HEK293 (cell line): ENCODE measurements at regions not wholly inside any gene's neighbourhood (a gene's known extent, or its start where the extent isn't known, plus 50 kb on each side); places are given as distances from the start of the nearest gene placed in this dataset.

Experiments used
- BCL11B ChIP-seq: fragments of 450-650 bp; formaldehyde crosslinking; IDR thresholded peaks from 2 replicates; pipeline ENCODE4 v1.5.1; 2016; ENCODE audit warnings: low read depth, missing biosample characterization, missing genetic modification characterization
- CTCF ChIP-seq: fragments of 450-650 bp; formaldehyde crosslinking; IDR thresholded peaks from 2 replicates; pipeline ENCODE4 v1.5.1; 2016; ENCODE audit warnings: missing biosample characterization, missing genetic modification characterization
- EGR2 ChIP-seq: fragments of 450-650 bp; formaldehyde crosslinking; IDR thresholded peaks from 2 replicates; pipeline ENCODE4 v1.5.1; 2016; ENCODE audit warnings: low read depth, missing biosample characterization, missing genetic modification characterization
- FEZF1 ChIP-seq: fragments of 450-650 bp; formaldehyde crosslinking; IDR thresholded peaks from 2 replicates; pipeline ENCODE4 v1.5.1; 2016; ENCODE audit warnings: missing biosample characterization, missing genetic modification characterization
- GFI1B ChIP-seq: fragments of 450-650 bp; formaldehyde crosslinking; IDR thresholded peaks from 2 replicates; pipeline ENCODE4 v1.5.1; 2016; ENCODE audit warnings: missing biosample characterization, missing genetic modification characterization
- GLI2 ChIP-seq: fragments of 450-650 bp; formaldehyde crosslinking; IDR thresholded peaks from 2 replicates; pipeline ENCODE4; 2017; ENCODE audit warnings: missing biosample characterization, missing genetic modification characterization, low read depth, borderline replicate concordance
- GLIS2 ChIP-seq: fragments of 450-650 bp; formaldehyde crosslinking; IDR thresholded peaks from 2 replicates; pipeline ENCODE4 v1.5.1; 2016; ENCODE audit warnings: missing biosample characterization, missing genetic modification characterization
- INSM2 ChIP-seq: fragments of 450-650 bp; formaldehyde crosslinking; IDR thresholded peaks from 2 replicates; pipeline ENCODE4 v1.5.1; 2016; ENCODE audit warnings: missing biosample characterization, missing genetic modification characterization
- KLF1 ChIP-seq: fragments of 450-650 bp; formaldehyde crosslinking; IDR thresholded peaks from 2 replicates; pipeline ENCODE4 v1.5.1; 2016; ENCODE audit warnings: missing biosample characterization, missing genetic modification characterization
- PRDM10 ChIP-seq: fragments of 450-650 bp; formaldehyde crosslinking; IDR thresholded peaks from 2 replicates; pipeline ENCODE4 v1.5.1; 2016; ENCODE audit warnings: missing biosample characterization, missing genetic modification characterization
- ZBTB17 ChIP-seq: fragments of 450-650 bp; formaldehyde crosslinking; IDR thresholded peaks from 2 replicates; pipeline ENCODE4 v1.5.1; 2016; ENCODE audit warnings: missing biosample characterization, missing genetic modification characterization
- ZBTB7A ChIP-seq: fragments of 450-650 bp; formaldehyde crosslinking; IDR thresholded peaks from 2 replicates; pipeline ENCODE4 v1.5.1; 2016; ENCODE audit warnings: low read depth, missing biosample characterization, missing genetic modification characterization
- ZFP37 ChIP-seq: fragments of 450-650 bp; formaldehyde crosslinking; IDR thresholded peaks from 2 replicates; pipeline ENCODE4 v1.5.1; 2016; ENCODE audit warnings: missing biosample characterization, missing genetic modification characterization
- ZNF10 ChIP-seq: fragments of 450-650 bp; formaldehyde crosslinking; IDR thresholded peaks from 2 replicates; pipeline ENCODE4 v1.5.1; 2017; ENCODE audit warnings: missing biosample characterization, missing genetic modification characterization
- ZNF121 ChIP-seq: fragments of 450-650 bp; formaldehyde crosslinking; IDR thresholded peaks from 2 replicates; pipeline ENCODE4 v1.5.1; 2016; ENCODE audit warnings: missing biosample characterization, missing genetic modification characterization
- ZNF169 ChIP-seq: fragments of 450-650 bp; formaldehyde crosslinking; IDR thresholded peaks from 2 replicates; pipeline ENCODE4 v1.5.1; 2016; ENCODE audit warnings: missing biosample characterization, missing genetic modification characterization
- ZNF18 ChIP-seq: fragments of 450-650 bp; formaldehyde crosslinking; IDR thresholded peaks from 2 replicates; pipeline ENCODE4 v1.5.1; 2016; ENCODE audit warnings: missing biosample characterization, missing genetic modification characterization
- ZNF2 ChIP-seq: fragments of 450-650 bp; formaldehyde crosslinking; IDR thresholded peaks from 2 replicates; pipeline ENCODE4 v1.5.1; 2016; ENCODE audit warnings: missing biosample characterization, missing genetic modification characterization
- ZNF239 ChIP-seq: fragments of 450-650 bp; formaldehyde crosslinking; IDR thresholded peaks from 2 replicates; pipeline ENCODE4 v1.5.1; 2016; ENCODE audit warnings: missing biosample characterization, missing genetic modification characterization
- ZNF266 ChIP-seq: fragments of 450-650 bp; formaldehyde crosslinking; IDR thresholded peaks from 2 replicates; pipeline ENCODE4 v1.5.1; 2016; ENCODE audit warnings: missing biosample characterization, missing genetic modification characterization, low read depth
- ZNF362 ChIP-seq: fragments of 450-650 bp; formaldehyde crosslinking; IDR thresholded peaks from 2 replicates; pipeline ENCODE4 v1.5.1; 2016; ENCODE audit warnings: missing biosample characterization, missing genetic modification characterization
- ZNF404 ChIP-seq: fragments of 450-650 bp; formaldehyde crosslinking; IDR thresholded peaks from 2 replicates; pipeline ENCODE4 v1.5.1; 2017; ENCODE audit warnings: missing biosample characterization, missing genetic modification characterization
- ZNF416 ChIP-seq: fragments of 450-650 bp; formaldehyde crosslinking; IDR thresholded peaks from 2 replicates; pipeline ENCODE4 v1.5.1; 2016; ENCODE audit warnings: missing biosample characterization, missing genetic modification characterization
- ZNF510 ChIP-seq: fragments of 450-650 bp; formaldehyde crosslinking; IDR thresholded peaks from 2 replicates; pipeline ENCODE4 v1.5.1; 2018; ENCODE audit warnings: mild to moderate bottlenecking, missing genetic modification characterization, missing biosample characterization; ENCODE audit not compliant: insufficient replicate concordance
- ZNF571 ChIP-seq: fragments of 450-650 bp; formaldehyde crosslinking; IDR thresholded peaks from 2 replicates; pipeline ENCODE4 v1.5.0; 2017; ENCODE audit warnings: missing biosample characterization, missing genetic modification characterization
- ZNF596 ChIP-seq: fragments of 450-650 bp; IDR thresholded peaks from 2 replicates; pipeline ENCODE4 v1.5.0; 2018; ENCODE audit warnings: missing biosample characterization, mild to moderate bottlenecking, missing genetic modification characterization, moderate library complexity
- ZNF639 ChIP-seq: fragments of 450-650 bp; formaldehyde crosslinking; IDR thresholded peaks from 2 replicates; pipeline ENCODE4 v1.5.1; 2016; ENCODE audit warnings: missing biosample characterization, missing genetic modification characterization
- ZNF660 ChIP-seq: fragments of 450-650 bp; IDR thresholded peaks from 2 replicates; pipeline ENCODE4 v1.5.1; 2018; ENCODE audit warnings: missing biosample characterization, mild to moderate bottlenecking, missing genetic modification characterization
- ZNF701 ChIP-seq: fragments of 450-650 bp; formaldehyde crosslinking; IDR thresholded peaks from 2 replicates; pipeline ENCODE4 v1.5.1; 2016; ENCODE audit warnings: missing biosample characterization, missing genetic modification characterization
- ZSCAN16 ChIP-seq: fragments of 450-650 bp; formaldehyde crosslinking; IDR thresholded peaks from 2 replicates; pipeline ENCODE4 v1.5.1; 2016; ENCODE audit warnings: missing biosample characterization, missing genetic modification characterization
- ZSCAN30 ChIP-seq: fragments of 450-650 bp; IDR thresholded peaks from 2 replicates; pipeline ENCODE4 v1.5.1; 2018; ENCODE audit warnings: missing biosample characterization, mild to moderate bottlenecking, missing genetic modification characterization, moderate library complexity

GRCh38 chr21:41678924-41679318, 87.9 kb downstream of the RIPK4 start (continued):
- TF ChIP-seq ZNF510 (no peak), GLI2 (tag by site-specific recombination) (no peak), ZNF362 (tag by site-specific recombination) (no peak; the same call in 1 of the 2 replicates), ZNF239 (tag by site-specific recombination) (no peak), ZNF18 (tag by site-specific recombination) (peak; percentile 95), ZNF169 (tag by site-specific recombination) (no peak), ZNF404 (tag by site-specific recombination) (no peak), ZNF121 (no peak), CTCF (tag by site-specific recombination) (no peak), ZFP37 (no peak), ZNF266 (no peak), EGR2 (no peak), ZSCAN16 (no peak), ZNF2 (tag by site-specific recombination) (no peak), KLF1 (tag by site-specific recombination) (peak; percentile 43), ZNF10 (tag by site-specific recombination) (no peak), ZBTB17 (peak; percentile 89), INSM2 (tag by site-specific recombination) (no peak), ZNF639 (0 out of 2 replicates have a peak, but pooled peaks have one; percentile 28), ZNF416 (tag by site-specific recombination) (no peak), ZNF571 (tag by site-specific recombination) (no peak), GLIS2 (tag by site-specific recombination) (no peak), PRDM10 (peak; percentile 93), ZNF596 (tag by site-specific recombination) (no peak), ZBTB7A (tag by site-specific recombination) (no peak), ZNF701 (tag by site-specific recombination) (no peak), FEZF1 (tag by site-specific recombination) (no peak), BCL11B (tag by site-specific recombination) (no peak), ZSCAN30 (tag by site-specific recombination) (no peak), GFI1B (tag by site-specific recombination) (no peak), ZNF660 (tag by site-specific recombination) (no peak)
